IMR-90 (cell line): ENCODE measurements at regions not wholly inside any gene's neighbourhood (a gene's known extent, or its start where the extent isn't known, plus 50 kb on each side); places are given as distances from the start of the nearest gene placed in this dataset.
A peak's percentile ranks its signal among the peaks of the same experiment; 100 is the strongest.

Experiments used
- ATAC-seq: fragments of 200-7000 bp; cut with Tn5 transposase; 2 replicates; pipeline ENCODE4 v1.9.1; 2020; ENCODE audit warnings: low read depth, mild to moderate bottlenecking, moderate library complexity
- BruUV-seq: library from RNA; stranded (reverse); fragments of 400-500 nt; replicated peaks from 2 replicates; lab custom pipeline; 2021; lab: Mats Ljungman, UMichigan
- CTCF ChIA-PET: fragments of 300-600 bp; formaldehyde crosslinking; extraction: SDS; loops from one replicate; lab custom pipeline; 2021; ENCODE audit warnings: antibody characterized with exemption; lab: Yijun Ruan, JAX
- POLR2A ChIA-PET: fragments of 300-600 bp; sonication (Branson Sonifier 250); formaldehyde crosslinking; loops from one replicate; lab custom pipeline; 2022; ENCODE audit warnings: antibody characterized with exemption; ENCODE audit not compliant: unreplicated experiment; lab: Charles Lee
- DNase-seq: peaks from one replicate; pipeline ENCODE4 v3.0.0; 2013
- H2AFZ ChIP-seq: replicated peaks from 2 replicates; pipeline ENCODE3; 2013; ENCODE audit warnings: low read length, mild to moderate bottlenecking; ENCODE audit not compliant: poor library complexity
- H2AK5ac ChIP-seq: 2 replicates; pipeline ENCODE4 v1.6.1; 2013; ENCODE audit warnings: low read depth, low read length, inconsistent platforms
- H2AK9ac ChIP-seq: replicated peaks from 2 replicates; pipeline ENCODE3; 2013; ENCODE audit warnings: mild to moderate bottlenecking, low read depth, low read length, moderate library complexity; ENCODE audit not compliant: poor library complexity
- H2BK120ac ChIP-seq: 2 replicates; pipeline ENCODE4 v1.6.1; 2013; ENCODE audit warnings: low read depth, low read length, inconsistent platforms
- H2BK15ac ChIP-seq: 3 replicates; pipeline ENCODE4 v1.6.1; 2013; ENCODE audit warnings: low read depth, low read length, inconsistent platforms
- H2BK20ac ChIP-seq: 2 replicates; pipeline ENCODE4 v1.6.1; 2013; ENCODE audit warnings: low read depth, mild to moderate bottlenecking, inconsistent platforms, low read length, moderate library complexity
- H2BK5ac ChIP-seq: 2 replicates; pipeline ENCODE4 v1.6.1; 2013; ENCODE audit warnings: mild to moderate bottlenecking, low read depth, low read length, inconsistent platforms; ENCODE audit not compliant: poor library complexity, severe bottlenecking
- H3K14ac ChIP-seq: replicated peaks from 2 replicates; pipeline ENCODE4 v1.6.1; 2013; ENCODE audit warnings: low read depth, low read length, inconsistent platforms
- H3K18ac ChIP-seq: 2 replicates; pipeline ENCODE4 v1.6.1; 2013; ENCODE audit warnings: low read depth, low read length, control low read depth
- H3K23ac ChIP-seq: 2 replicates; pipeline ENCODE4 v1.6.1; 2013; ENCODE audit warnings: low read depth, low read length, inconsistent platforms
- H3K27ac ChIP-seq: 2 replicates; pipeline ENCODE4 v1.5.1; 2013; ENCODE audit warnings: mild to moderate bottlenecking, control low read depth, low read length; ENCODE audit not compliant: insufficient read depth
- H3K27me3 ChIP-seq: 2 replicates; pipeline ENCODE4 v1.6.1; 2013; ENCODE audit warnings: low read length; ENCODE audit not compliant: control insufficient read depth, insufficient read depth
- H3K36me3 ChIP-seq: 2 replicates; pipeline ENCODE4 v1.6.1; 2013; ENCODE audit warnings: low read length, mixed read lengths; ENCODE audit not compliant: control insufficient read depth, insufficient read depth
- H3K4ac ChIP-seq: 2 replicates; pipeline ENCODE4 v1.6.1; 2013; ENCODE audit warnings: low read depth, low read length, inconsistent platforms
- H3K4me1 ChIP-seq: 2 replicates; pipeline ENCODE4 v1.6.1; 2013; ENCODE audit warnings: low read length, mixed read lengths; ENCODE audit not compliant: control insufficient read depth, insufficient read depth
- H3K4me2 ChIP-seq: 2 replicates; pipeline ENCODE4 v1.6.1; 2013; ENCODE audit warnings: low read depth, mild to moderate bottlenecking, control low read depth, low read length, moderate library complexity
- H3K4me3 ChIP-seq: 2 replicates; pipeline ENCODE4 v1.5.1; 2013; ENCODE audit warnings: low read depth, mild to moderate bottlenecking, control low read depth, low read length, moderate library complexity; ENCODE audit not compliant: insufficient read depth
- H3K56ac ChIP-seq: 2 replicates; pipeline ENCODE4 v1.6.1; 2013; ENCODE audit warnings: low read length, inconsistent platforms; ENCODE audit not compliant: insufficient read depth; ENCODE audit errors: extremely low read depth
- H3K79me1 ChIP-seq, 2 experiments: 2 replicates each; pipeline ENCODE4 v1.6.1; 2013; ENCODE audit warnings: low read length in 2 of 2, inconsistent platforms in 1 of 2, low read depth in 1 of 2
- H3K9ac ChIP-seq: 2 replicates; pipeline ENCODE4 v1.6.1; 2013; ENCODE audit warnings: low read depth, low read length, control low read depth
- H3K9me1 ChIP-seq: 2 replicates; pipeline ENCODE4 v1.6.1; 2013; ENCODE audit warnings: low read length, inconsistent platforms; ENCODE audit not compliant: insufficient read depth
- H3K9me3 ChIP-seq: 2 replicates; pipeline ENCODE4 v1.6.1; 2013; ENCODE audit warnings: low read length; ENCODE audit not compliant: control insufficient read depth, insufficient read depth
- H4K20me1 ChIP-seq: 2 replicates; pipeline ENCODE4 v1.6.1; 2013; ENCODE audit warnings: low read length, inconsistent platforms; ENCODE audit not compliant: insufficient read depth
- H4K5ac ChIP-seq: 2 replicates; pipeline ENCODE4 v1.6.1; 2013; ENCODE audit warnings: mild to moderate bottlenecking, low read depth, low read length, control low read depth
- H4K8ac ChIP-seq, 2 experiments: 2 replicates each; pipeline ENCODE4 v1.6.1; 2013; ENCODE audit warnings: low read depth in 2 of 2, low read length in 2 of 2, control low read depth in 1 of 2, inconsistent platforms in 1 of 2
- H4K91ac ChIP-seq: 2 replicates; pipeline ENCODE4 v1.6.1; 2013; ENCODE audit warnings: low read depth, low read length, inconsistent platforms; ENCODE audit not compliant: insufficient read depth
- BHLHE40 ChIP-seq: fragments of 150-350 bp; IDR thresholded peaks from 2 replicates; pipeline ENCODE4 v1.6.1; 2016; ENCODE audit warnings: mild to moderate bottlenecking, low read depth, low read length
- CEBPB ChIP-seq: IDR thresholded peaks from 2 replicates; pipeline ENCODE4 v1.6.1; 2012; ENCODE audit warnings: low read depth, low read length, improper control_type of control experiment
- FOS ChIP-seq: fragments of 150-350 bp; IDR thresholded peaks from 2 replicates; pipeline ENCODE4 v1.6.1; 2016; ENCODE audit warnings: low read depth, low read length
- POLR2A ChIP-seq: IDR thresholded peaks from 2 replicates; pipeline ENCODE4 v1.6.1; 2012; ENCODE audit warnings: mild to moderate bottlenecking, low read depth, low read length
- SMC3 ChIP-seq: fragments of 150-350 bp; IDR thresholded peaks from 2 replicates; pipeline ENCODE4 v1.6.1; 2016; ENCODE audit warnings: low read depth, mild to moderate bottlenecking, antibody characterized with exemption, low read length, moderate library complexity
- WGBS, 2 experiments: methylation state at CpG; one replicate each; pipeline versions ENCODE4 v1.1.5 to v1.1.7; 2013; ENCODE audit warnings: missing lambda C conversion rate in 2 of 2; ENCODE audit not compliant: insufficient read length in 1 of 2; ENCODE audit errors: extremely low coverage in 2 of 2; 5-methylcytosine and 5-hydroxymethylcytosine counted together
- dilution Hi-C: fragments of 300-500 bp; cut with HindIII; formaldehyde crosslinking; loops from one replicate; pipeline ENCODE4 v1.14.3; 2018; ENCODE audit warnings: low sequenced_read_pairs; ENCODE audit not compliant: unreplicated experiment
- in situ Hi-C: fragments of 300-500 bp; cut with MboI; formaldehyde crosslinking; loops from 3 replicates; pipeline ENCODE4 v1.14.3; 2019; ENCODE audit warnings: low sequenced_read_pairs, inconsistent platforms, mixed read lengths
- intact Hi-C: fragments of 100-400 bp; cut with micrococcal nuclease; formaldehyde crosslinking; loops from 2 replicates; pipeline ENCODE4 v1.10.0; 2022
- TF ChIP-seq, protein P1 (sequence below): fragments of 150-350 bp; IDR thresholded peaks from 2 replicates; pipeline ENCODE4 v1.6.1; 2017; ENCODE audit warnings: mild to moderate bottlenecking, antibody characterized with exemption, low read length, low read depth

GRCh38 chr11:110777775-110778174, 65.5 kb upstream of the ARHGAP20 start:
- 0 out of 2 replicates have a peak overlapping the region, but pooled peaks have one; percentile 8 for H3K9ac ChIP-seq
- TF ChIP-seq, protein P1, sequence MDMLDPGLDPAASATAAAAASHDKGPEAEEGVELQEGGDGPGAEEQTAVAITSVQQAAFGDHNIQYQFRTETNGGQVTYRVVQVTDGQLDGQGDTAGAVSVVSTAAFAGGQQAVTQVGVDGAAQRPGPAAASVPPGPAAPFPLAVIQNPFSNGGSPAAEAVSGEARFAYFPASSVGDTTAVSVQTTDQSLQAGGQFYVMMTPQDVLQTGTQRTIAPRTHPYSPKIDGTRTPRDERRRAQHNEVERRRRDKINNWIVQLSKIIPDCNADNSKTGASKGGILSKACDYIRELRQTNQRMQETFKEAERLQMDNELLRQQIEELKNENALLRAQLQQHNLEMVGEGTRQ = no peak
- TF ChIP-seq POLR2A (no peak), CEBPB (peak; percentile 39; the same call in 1 of the 2 replicates), FOS (peak; percentile 37; the same call in 1 of the 2 replicates), BHLHE40 (no peak), SMC3 (no peak)
- H2BK120ac ChIP-seq = peak overlapping the region; percentile 89
- H3K14ac ChIP-seq = peak overlapping the region; percentile 33
- H2AK5ac ChIP-seq = peak overlapping the region; percentile 89
- dilution Hi-C loops (no loop called here), in situ Hi-C loops (no loop called here), intact Hi-C loops (no loop called here)
- 0% methylated on average over 1 of the region's 2 CpGs; no CpG with 5 or more reads in 1 of the 2 experiments for WGBS, 2 experiments
- H2BK20ac ChIP-seq = peak overlapping the region; percentile 75
- H2BK15ac ChIP-seq = peak overlapping the region; percentile 41; the same call in 2 of the 3 replicates
- H4K5ac ChIP-seq = peak overlapping the region; percentile 51
- ChIA-PET POLR2A (no interaction called here), CTCF (no interaction called here)
- H3K4me3 ChIP-seq = no peak overlapping the region
- H3K23ac ChIP-seq = peak overlapping the region; percentile 51
- peak overlapping the region; percentile 64 for H4K91ac ChIP-seq
- H2AFZ ChIP-seq = peak overlapping the region; percentile 82
- H3K36me3 ChIP-seq = no peaks in the 10 kb centered on the region
- peak overlapping the region; percentile 14; the same call in 1 of the 2 replicates for H3K4me2 ChIP-seq
- BruUV-seq = no TSS peak
- H3K18ac ChIP-seq = peak overlapping the region; percentile 50
- no peaks in the 10 kb centered on the region for H3K9me1 ChIP-seq
- H3K27me3 ChIP-seq = no peaks in the 10 kb centered on the region
- H3K4me1 ChIP-seq = peaks cover 8% of the 10 kb centered on the region
- peak; percentile 80 for ATAC-seq
- peak; percentile 87 for DNase-seq
- H4K20me1 ChIP-seq = no peaks in the 10 kb centered on the region
- no peak overlapping the region for H2AK9ac ChIP-seq
- peak overlapping the region; percentile 80 for H3K4ac ChIP-seq
- H3K79me1 ChIP-seq = no peaks in the 10 kb centered on the region
- peak overlapping the region; percentile 43 to 81 for H4K8ac ChIP-seq
- H3K56ac ChIP-seq = peak overlapping the region; percentile 76; the same call in 1 of the 2 replicates
- peak overlapping the region; percentile 87 for H3K27ac ChIP-seq
- H2BK5ac ChIP-seq = peak overlapping the region; percentile 79
- H3K9me3 ChIP-seq = peaks cover 6% of the 10 kb centered on the region
